Trophoblast cell (in vitro differentiated cells and primary cell): ENCODE measurements at regions not wholly inside any gene's neighbourhood (a gene's known extent, or its start where the extent isn't known, plus 50 kb on each side); places are given as distances from the start of the nearest gene placed in this dataset.

Source experiments
- DNase-seq, 2 donors: peaks; one replicate each; pipeline ENCODE4 v3.0.0-alpha.2; 2016
- H2AFZ ChIP-seq: 2 replicates; pipeline ENCODE4 v1.6.1; 2013; ENCODE audit warnings: low read length, moderate library complexity, mild to moderate bottlenecking; ENCODE audit not compliant: insufficient read depth, poor library complexity
- H2AK5ac ChIP-seq: 2 replicates; pipeline ENCODE4 v1.6.1; 2013; ENCODE audit warnings: mild to moderate bottlenecking, low read length
- H2BK120ac ChIP-seq: 2 replicates; pipeline ENCODE4 v1.6.1; 2013; ENCODE audit warnings: low read length, mild to moderate bottlenecking, moderate library complexity; ENCODE audit not compliant: insufficient read depth, poor library complexity
- H2BK12ac ChIP-seq: 2 replicates; pipeline ENCODE4 v1.6.1; 2013; ENCODE audit warnings: mild to moderate bottlenecking, low read length, moderate library complexity
- H2BK5ac ChIP-seq: 2 replicates; pipeline ENCODE4 v1.6.1; 2013; ENCODE audit warnings: low read length, low read depth, moderate library complexity, mild to moderate bottlenecking; ENCODE audit not compliant: poor library complexity
- H3K14ac ChIP-seq: 2 replicates; pipeline ENCODE4 v1.6.1; 2013; ENCODE audit warnings: mild to moderate bottlenecking, low read length
- H3K18ac ChIP-seq: 2 replicates; pipeline ENCODE4 v1.6.1; 2013; ENCODE audit warnings: mild to moderate bottlenecking, low read length
- H3K23ac ChIP-seq: 2 replicates; pipeline ENCODE4 v1.6.1; 2013; ENCODE audit warnings: low read length
- H3K27ac ChIP-seq: 2 replicates; pipeline ENCODE4 v1.5.1; 2013; ENCODE audit warnings: low read depth, mild to moderate bottlenecking, inconsistent platforms, low read length, moderate library complexity
- H3K27me3 ChIP-seq: 2 replicates; pipeline ENCODE4 v1.6.1; 2013; ENCODE audit warnings: inconsistent platforms, mild to moderate bottlenecking, low read length, moderate library complexity; ENCODE audit not compliant: insufficient read depth
- H3K36me3 ChIP-seq, 2 experiments: 1 replicate in 1 of 2; 2 replicates in 1 of 2; pipeline ENCODE4 v1.6.1; 2013; ENCODE audit warnings: low read length in 2 of 2, mild to moderate bottlenecking in 2 of 2, moderate library complexity in 1 of 2; ENCODE audit not compliant: insufficient read depth in 2 of 2, control insufficient read depth in 1 of 2
- H3K4ac ChIP-seq: 2 replicates; pipeline ENCODE4 v1.6.1; 2013; ENCODE audit warnings: low read depth, mild to moderate bottlenecking, low read length, moderate library complexity
- H3K4me1 ChIP-seq, 2 experiments: 1 replicate in 1 of 2; 2 replicates in 1 of 2; pipeline ENCODE4 v1.6.1; 2013; ENCODE audit warnings: low read length in 2 of 2, mild to moderate bottlenecking in 2 of 2, moderate library complexity in 1 of 2; ENCODE audit not compliant: insufficient read depth in 2 of 2, control insufficient read depth in 1 of 2
- H3K4me2 ChIP-seq: 2 replicates; pipeline ENCODE4 v1.6.1; 2013; ENCODE audit warnings: inconsistent platforms, mild to moderate bottlenecking, low read length, moderate library complexity
- H3K4me3 ChIP-seq: 2 replicates; pipeline ENCODE4 v1.5.1; 2013; ENCODE audit warnings: mild to moderate bottlenecking, low read depth, low read length, inconsistent platforms
- H3K79me1 ChIP-seq: one replicate; pipeline ENCODE4 v1.6.1; 2013; ENCODE audit warnings: low read length
- H3K79me2 ChIP-seq: 2 replicates; pipeline ENCODE4 v1.6.1; 2013; ENCODE audit warnings: low read length, mild to moderate bottlenecking; ENCODE audit not compliant: control insufficient read depth, insufficient read depth, poor library complexity
- H3K9ac ChIP-seq: 2 replicates; pipeline ENCODE4 v1.6.1; 2013; ENCODE audit warnings: mild to moderate bottlenecking, low read length
- H3K9me3 ChIP-seq: 2 replicates; pipeline ENCODE4 v1.6.1; 2013; ENCODE audit warnings: low read depth, mild to moderate bottlenecking, control low read depth, inconsistent platforms, low read length; ENCODE audit not compliant: insufficient read depth
- H4K12ac ChIP-seq: 2 replicates; pipeline ENCODE4 v1.6.1; 2013; ENCODE audit warnings: low read depth, mild to moderate bottlenecking, low read length, moderate library complexity
- H4K8ac ChIP-seq: 2 replicates; pipeline ENCODE4 v1.6.1; 2013; ENCODE audit warnings: low read depth, mild to moderate bottlenecking, low read length, moderate library complexity
- H4K91ac ChIP-seq: one replicate; pipeline ENCODE4 v1.6.1; 2013; ENCODE audit warnings: low read depth, mild to moderate bottlenecking, low read length, moderate library complexity
- WGBS: extraction: QIAGEN DNeasy Blood & Tissue Kit; methylation state at CpG from one replicate; pipeline ENCODE4 v1.1.7; 2013; ENCODE audit warnings: missing lambda C conversion rate; ENCODE audit not compliant: insufficient read length, insufficient coverage; ENCODE audit errors: extremely low coverage; 5-methylcytosine and 5-hydroxymethylcytosine counted together

DNA sequence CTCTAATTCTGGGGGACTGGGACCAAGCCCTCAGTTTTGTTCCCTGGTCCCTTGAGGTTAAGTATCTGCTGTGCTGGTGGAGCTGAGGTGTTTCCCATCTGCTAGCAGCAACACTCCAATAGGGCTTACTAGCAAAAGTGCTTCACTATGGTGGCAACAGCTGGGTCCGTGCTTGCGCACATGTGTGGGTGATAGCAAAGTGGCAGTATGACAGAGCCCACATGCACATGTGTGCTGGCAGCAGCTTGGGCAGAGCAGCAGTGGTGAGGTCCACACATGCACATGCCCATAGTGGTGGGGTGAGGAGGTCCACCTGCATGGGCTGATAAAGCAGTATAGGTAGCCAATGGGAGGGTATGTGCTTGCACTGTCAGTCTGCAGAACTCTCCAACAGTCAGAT, 1723.7 kb downstream of the SUCLG1 start:
- H3K79me2 ChIP-seq: no peaks in the 10 kb centered on the region
- DNase-seq: no peak
- H3K4ac ChIP-seq: no peak overlapping the region
- no peak overlapping the region for H2BK120ac ChIP-seq
- no peak overlapping the region for H2AK5ac ChIP-seq
- WGBS: no CpG with 5 or more reads among the region's 2 CpGs
- no peak overlapping the region for H4K12ac ChIP-seq
- no peak overlapping the region for H3K27ac ChIP-seq
- no peak overlapping the region for H2AFZ ChIP-seq
- H3K79me1 ChIP-seq: no peaks in the 10 kb centered on the region
- H4K91ac ChIP-seq: no peak overlapping the region
- no peak overlapping the region for H3K14ac ChIP-seq
- H2BK12ac ChIP-seq: no peak overlapping the region
- H3K27me3 ChIP-seq: no peaks in the 10 kb centered on the region
- H3K9me3 ChIP-seq: no peaks in the 10 kb centered on the region
- H3K9ac ChIP-seq: peak overlapping the region; percentile 19
- no peak overlapping the region for H3K18ac ChIP-seq
- no peak overlapping the region for H4K8ac ChIP-seq
- no peaks in the 10 kb centered on the region for H3K4me1 ChIP-seq
- no peak overlapping the region for H2BK5ac ChIP-seq
- H3K4me2 ChIP-seq: no peak overlapping the region
- H3K36me3 ChIP-seq: no peaks in the 10 kb centered on the region
- no peak overlapping the region for H3K4me3 ChIP-seq
- no peak overlapping the region for H3K23ac ChIP-seq

DNA sequence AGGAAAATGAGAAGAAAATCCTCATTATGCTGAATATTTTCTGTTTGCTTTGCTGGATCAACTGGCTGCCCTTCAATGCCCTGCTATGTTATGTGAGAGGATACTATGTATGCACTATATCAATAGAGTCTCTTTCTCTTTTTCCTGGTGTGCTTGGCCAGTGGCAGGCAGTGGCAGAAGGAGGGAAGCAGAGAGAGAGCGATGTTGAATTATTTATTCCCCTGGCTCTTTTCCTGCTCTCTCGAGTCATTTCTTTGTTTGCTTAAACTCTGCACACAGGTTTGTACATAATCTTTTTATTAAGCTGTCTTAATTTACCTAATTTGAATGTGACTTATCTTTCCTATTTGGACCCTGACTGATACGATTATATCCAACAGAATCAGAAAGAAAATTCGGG, 1727.3 kb downstream of the SUCLG1 start:
- H3K36me3 ChIP-seq: no peaks in the 10 kb centered on the region
- H3K4ac ChIP-seq: no peak overlapping the region
- no peak overlapping the region for H2BK5ac ChIP-seq
- H3K79me1 ChIP-seq: no peaks in the 10 kb centered on the region
- no CpG with 5 or more reads among the region's 4 CpGs for WGBS
- no peak overlapping the region for H3K18ac ChIP-seq
- H3K23ac ChIP-seq: no peak overlapping the region
- no peak overlapping the region for H2AK5ac ChIP-seq
- H3K79me2 ChIP-seq: no peaks in the 10 kb centered on the region
- no peak overlapping the region for H3K4me3 ChIP-seq
- H2BK12ac ChIP-seq: no peak overlapping the region
- no peaks in the 10 kb centered on the region for H3K9me3 ChIP-seq
- no peak overlapping the region for H3K27ac ChIP-seq
- H3K9ac ChIP-seq: no peak overlapping the region
- H3K4me1 ChIP-seq: no peaks in the 10 kb centered on the region
- no peak overlapping the region for H3K14ac ChIP-seq
- no peak overlapping the region for H2AFZ ChIP-seq
- no peak overlapping the region for H3K4me2 ChIP-seq
- DNase-seq: no peak
- H2BK120ac ChIP-seq: no peak overlapping the region
- H3K27me3 ChIP-seq: no peaks in the 10 kb centered on the region
- no peak overlapping the region for H4K91ac ChIP-seq
- no peak overlapping the region for H4K12ac ChIP-seq
- H4K8ac ChIP-seq: no peak overlapping the region

DNA sequence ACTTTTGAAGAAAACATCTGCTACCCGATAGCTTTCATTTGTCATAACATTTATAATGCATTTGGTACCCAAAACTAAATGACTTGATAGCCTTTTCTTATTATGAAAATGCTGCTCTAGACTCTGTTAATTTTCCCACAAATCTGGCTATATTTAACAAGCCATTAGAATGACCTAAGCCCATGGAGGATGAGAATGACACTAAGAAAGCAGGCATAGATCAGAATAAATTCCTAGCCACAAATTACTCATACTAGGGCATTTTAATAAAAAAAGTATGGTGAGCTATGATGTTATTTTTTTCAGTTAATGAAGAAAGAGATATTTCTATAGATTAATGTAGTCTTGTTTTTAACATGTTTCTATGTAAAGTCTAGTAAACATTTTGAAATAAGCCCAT, 1728.3 kb downstream of the SUCLG1 start:
- no CpG with 5 or more reads among the region's 1 CpG for WGBS
- H3K4me2 ChIP-seq: no peak overlapping the region
- H3K4ac ChIP-seq: no peak overlapping the region
- H3K9ac ChIP-seq: no peak overlapping the region
- H2BK120ac ChIP-seq: no peak overlapping the region
- no peak overlapping the region for H3K18ac ChIP-seq
- no peak overlapping the region for H2AFZ ChIP-seq
- no peak overlapping the region for H4K8ac ChIP-seq
- H3K4me1 ChIP-seq: no peaks in the 10 kb centered on the region
- H2BK12ac ChIP-seq: no peak overlapping the region
- no peak overlapping the region for H4K91ac ChIP-seq
- H4K12ac ChIP-seq: no peak overlapping the region
- no peak for DNase-seq
- H3K36me3 ChIP-seq: no peaks in the 10 kb centered on the region
- H3K79me2 ChIP-seq: no peaks in the 10 kb centered on the region
- no peak overlapping the region for H3K27ac ChIP-seq
- H3K14ac ChIP-seq: no peak overlapping the region
- no peak overlapping the region for H3K4me3 ChIP-seq
- H3K9me3 ChIP-seq: no peaks in the 10 kb centered on the region
- H2BK5ac ChIP-seq: no peak overlapping the region
- no peak overlapping the region for H3K23ac ChIP-seq
- no peaks in the 10 kb centered on the region for H3K27me3 ChIP-seq
- no peaks in the 10 kb centered on the region for H3K79me1 ChIP-seq
- no peak overlapping the region for H2AK5ac ChIP-seq

DNA sequence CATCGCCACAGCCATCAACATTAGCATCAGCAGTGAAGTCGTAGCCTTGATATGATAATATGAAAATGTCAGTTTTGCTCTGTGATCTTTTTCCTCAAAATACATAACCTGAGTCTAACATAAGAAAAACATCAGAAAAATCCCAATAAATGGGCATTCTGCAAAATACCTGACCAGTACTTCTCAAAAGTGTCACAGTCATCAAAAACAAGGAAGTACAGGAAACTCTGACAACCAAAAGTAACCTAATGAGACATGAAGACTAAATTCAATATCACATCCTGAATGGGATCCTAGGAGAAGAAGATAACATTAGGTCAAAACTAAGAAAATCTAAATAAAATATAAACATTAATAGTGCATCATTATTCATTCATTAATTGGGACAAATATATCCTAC, 1731.0 kb downstream of the SUCLG1 start:
- Histone ChIP-seq H3K27ac (no peak overlapping the region), H2AFZ (no peak overlapping the region), H3K36me3 (no peaks in the 10 kb centered on the region), H2BK12ac (no peak overlapping the region), H3K14ac (no peak overlapping the region), H4K12ac (no peak overlapping the region), H3K4ac (no peak overlapping the region), H3K4me2 (no peak overlapping the region), H2BK120ac (no peak overlapping the region), H3K79me2 (no peaks in the 10 kb centered on the region), H2BK5ac (no peak overlapping the region), H3K9ac (no peak overlapping the region), H3K27me3 (no peaks in the 10 kb centered on the region), H3K9me3 (no peaks in the 10 kb centered on the region), H3K4me1 (no peaks in the 10 kb centered on the region), H4K8ac (no peak overlapping the region), H3K18ac (no peak overlapping the region), H4K91ac (no peak overlapping the region), H3K79me1 (no peaks in the 10 kb centered on the region), H3K4me3 (no peak overlapping the region), H2AK5ac (no peak overlapping the region), H3K23ac (no peak overlapping the region)
- no peak for DNase-seq
- WGBS: no CpG with 5 or more reads among the region's 2 CpGs
